WERI-Rb-1 (cell line): ENCODE measurements at regions not wholly inside any gene's neighbourhood (a gene's known extent, or its start where the extent isn't known, plus 50 kb on each side); places are given as distances from the start of the nearest gene placed in this dataset.

ENCODE experiments used
- DNase-seq: peaks from one replicate; pipeline ENCODE4 v3.0.0-alpha.2; 2020
- H3K27ac ChIP-seq: fragments of 250-450 bp; sonication (Bioruptor Pico); 2 replicates; pipeline ENCODE4 v1.5.1; 2020; ENCODE audit warnings: mild to moderate bottlenecking, moderate library complexity
- H3K27me3 ChIP-seq: fragments of 250-450 bp; sonication (Bioruptor Pico); 2 replicates; pipeline ENCODE4 v1.5.1; 2021; ENCODE audit warnings: mild to moderate bottlenecking, low read depth, moderate library complexity; ENCODE audit not compliant: insufficient read depth, severe bottlenecking
- H3K36me3 ChIP-seq: fragments of 250-450 bp; sonication (Bioruptor Pico); 2 replicates; pipeline ENCODE4 v1.5.1; 2020; ENCODE audit warnings: mild to moderate bottlenecking, moderate library complexity
- H3K4me3 ChIP-seq: 2 replicates; pipeline ENCODE4 v1.5.1; 2011; ENCODE audit warnings: low read depth, mild to moderate bottlenecking, control low read depth, low read length
- H3K9me3 ChIP-seq: fragments of 250-450 bp; sonication (Bioruptor Pico); 2 replicates; pipeline ENCODE4 v1.5.1; 2021; ENCODE audit warnings: mild to moderate bottlenecking, moderate library complexity; ENCODE audit not compliant: severe bottlenecking
- TF ChIP-seq, protein P1 (sequence below): IDR thresholded peaks from 2 replicates; pipeline ENCODE4 v1.5.1; 2011; ENCODE audit warnings: low read depth, mild to moderate bottlenecking, control low read depth, inconsistent platforms, low read length

DNA sequence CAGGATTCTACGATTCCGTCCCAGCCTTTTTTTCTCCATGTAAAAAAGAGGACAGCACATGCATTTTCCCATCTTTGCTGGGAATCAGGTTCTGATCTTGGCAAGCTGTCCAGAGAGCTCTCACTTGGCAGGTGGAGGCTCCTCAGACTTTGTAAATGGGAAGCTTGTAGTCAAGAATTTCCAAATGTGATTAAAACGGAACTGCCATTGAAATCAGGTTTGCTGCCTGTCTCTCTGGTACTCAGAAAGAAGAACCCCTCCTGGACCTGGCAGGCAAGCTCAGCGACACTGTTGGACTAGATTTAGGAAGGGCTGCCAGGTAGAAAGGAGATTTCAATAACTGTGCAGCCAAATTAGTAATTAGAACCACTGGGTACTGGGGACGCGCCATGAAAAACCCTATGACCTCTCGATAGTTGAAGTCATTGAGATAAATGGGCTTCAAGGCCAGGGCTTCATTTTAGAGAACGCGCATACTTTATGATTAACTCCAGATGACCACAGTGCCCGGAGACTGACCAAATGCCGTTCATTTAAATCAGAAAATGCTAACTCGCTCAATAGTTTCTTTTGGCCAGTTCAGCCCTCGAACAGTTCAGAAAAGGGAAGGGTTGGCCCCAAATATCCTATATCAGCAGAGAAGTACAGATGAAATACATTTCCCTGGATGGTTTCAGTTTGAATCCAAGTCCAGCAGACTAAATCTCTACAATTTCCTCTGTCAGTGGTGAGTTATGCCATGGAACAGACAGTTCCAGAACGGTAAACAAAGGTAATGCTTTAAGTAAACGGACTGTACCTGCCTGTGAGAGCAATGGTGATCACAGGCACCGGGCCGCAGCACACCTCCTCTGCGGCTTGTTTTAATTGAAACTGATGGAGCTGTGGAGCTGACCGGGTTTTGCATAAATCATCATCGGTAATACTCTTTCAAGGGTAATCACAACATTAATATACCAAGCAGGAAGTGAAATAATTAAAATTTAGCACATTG, 517.4 kb downstream of the RFC3 start:
- no peak for DNase-seq
- Histone ChIP-seq H3K27ac (no peak overlapping the region), H3K27me3 (no peaks in the 10 kb centered on the region), H3K4me3 (no peak overlapping the region), H3K36me3 (no peaks in the 10 kb centered on the region), H3K9me3 (no peaks in the 10 kb centered on the region)
- TF ChIP-seq, protein P1, sequence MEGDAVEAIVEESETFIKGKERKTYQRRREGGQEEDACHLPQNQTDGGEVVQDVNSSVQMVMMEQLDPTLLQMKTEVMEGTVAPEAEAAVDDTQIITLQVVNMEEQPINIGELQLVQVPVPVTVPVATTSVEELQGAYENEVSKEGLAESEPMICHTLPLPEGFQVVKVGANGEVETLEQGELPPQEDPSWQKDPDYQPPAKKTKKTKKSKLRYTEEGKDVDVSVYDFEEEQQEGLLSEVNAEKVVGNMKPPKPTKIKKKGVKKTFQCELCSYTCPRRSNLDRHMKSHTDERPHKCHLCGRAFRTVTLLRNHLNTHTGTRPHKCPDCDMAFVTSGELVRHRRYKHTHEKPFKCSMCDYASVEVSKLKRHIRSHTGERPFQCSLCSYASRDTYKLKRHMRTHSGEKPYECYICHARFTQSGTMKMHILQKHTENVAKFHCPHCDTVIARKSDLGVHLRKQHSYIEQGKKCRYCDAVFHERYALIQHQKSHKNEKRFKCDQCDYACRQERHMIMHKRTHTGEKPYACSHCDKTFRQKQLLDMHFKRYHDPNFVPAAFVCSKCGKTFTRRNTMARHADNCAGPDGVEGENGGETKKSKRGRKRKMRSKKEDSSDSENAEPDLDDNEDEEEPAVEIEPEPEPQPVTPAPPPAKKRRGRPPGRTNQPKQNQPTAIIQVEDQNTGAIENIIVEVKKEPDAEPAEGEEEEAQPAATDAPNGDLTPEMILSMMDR = no peak

DNA sequence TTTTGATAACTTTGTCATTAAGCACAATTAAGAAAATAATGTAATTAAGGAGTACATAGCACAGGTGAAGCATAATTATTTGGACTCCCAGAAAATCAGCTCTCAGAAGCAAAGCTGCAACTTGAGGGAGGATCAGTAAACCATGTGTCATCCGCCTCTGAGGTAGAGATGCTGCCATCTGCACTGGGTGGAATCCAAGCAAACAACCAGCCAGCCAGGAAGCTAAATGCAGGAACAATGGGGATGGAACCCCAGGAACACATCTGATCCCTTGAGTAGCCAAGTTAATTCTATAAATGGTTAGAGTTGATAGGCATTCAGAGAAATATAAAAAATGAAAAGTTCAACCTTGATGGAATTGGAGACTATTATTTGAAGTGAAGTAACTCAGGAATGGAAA, 520.2 kb downstream of the RFC3 start:
- Histone ChIP-seq H3K36me3 (no peaks in the 10 kb centered on the region), H3K9me3 (no peaks in the 10 kb centered on the region), H3K27me3 (no peaks in the 10 kb centered on the region), H3K4me3 (no peak overlapping the region), H3K27ac (no peak overlapping the region)
- no peak for DNase-seq
- TF ChIP-seq, protein P1 = no peak

DNA sequence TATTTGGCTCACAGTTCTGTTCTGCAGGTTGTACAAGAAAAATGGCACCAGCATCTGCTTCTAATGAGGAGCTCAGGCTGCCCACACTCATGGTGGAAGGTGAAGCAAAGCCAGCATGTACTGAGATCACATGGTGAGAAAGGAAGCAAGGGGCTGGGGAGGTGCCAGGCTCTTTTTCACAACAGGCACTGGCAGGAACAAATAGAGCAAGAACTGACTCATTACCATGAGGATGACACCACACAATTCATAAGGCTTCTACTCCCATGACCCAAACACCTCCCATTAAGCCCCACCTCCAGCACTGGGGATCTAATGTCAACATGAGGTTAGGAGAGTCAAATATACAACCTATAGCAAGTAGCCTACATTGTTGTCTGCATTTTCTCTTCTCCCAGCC, 522.6 kb downstream of the RFC3 start:
- TF ChIP-seq, protein P1 = no peak
- Histone ChIP-seq H3K27me3 (no peaks in the 10 kb centered on the region), H3K9me3 (no peaks in the 10 kb centered on the region), H3K27ac (no peak overlapping the region), H3K36me3 (no peaks in the 10 kb centered on the region), H3K4me3 (no peak overlapping the region)
- no peak for DNase-seq

DNA sequence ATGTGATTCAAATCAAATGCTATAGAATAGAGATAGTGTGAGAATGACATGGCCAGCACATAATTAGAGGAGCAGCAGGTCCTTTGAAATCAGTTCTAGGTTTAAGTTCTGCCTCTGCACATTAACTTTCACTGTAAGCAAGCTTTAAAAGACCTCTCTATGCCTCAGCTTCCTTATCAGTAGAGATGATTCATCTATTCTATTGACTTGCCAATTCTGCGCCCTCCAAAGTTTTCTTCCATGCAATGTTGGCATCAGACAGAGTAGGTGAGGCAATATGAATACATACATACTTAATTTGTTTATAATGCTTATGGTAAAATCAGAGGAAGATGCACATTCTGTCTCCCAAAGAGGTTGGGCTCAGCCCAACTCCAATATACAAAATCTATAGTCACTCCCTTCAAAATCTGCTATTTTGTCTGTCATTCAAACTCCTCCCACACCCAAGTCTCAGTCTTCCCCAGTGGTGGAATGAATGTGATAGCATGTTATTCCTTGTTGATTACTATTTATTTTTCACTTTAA, 525.5 kb downstream of the RFC3 start:
- H3K9me3 ChIP-seq = no peaks in the 10 kb centered on the region
- H3K4me3 ChIP-seq = no peak overlapping the region
- no peak overlapping the region for H3K27ac ChIP-seq
- H3K27me3 ChIP-seq = no peaks in the 10 kb centered on the region
- H3K36me3 ChIP-seq = no peaks in the 10 kb centered on the region
- DNase-seq = no peak
- TF ChIP-seq, protein P1 = no peak

DNA sequence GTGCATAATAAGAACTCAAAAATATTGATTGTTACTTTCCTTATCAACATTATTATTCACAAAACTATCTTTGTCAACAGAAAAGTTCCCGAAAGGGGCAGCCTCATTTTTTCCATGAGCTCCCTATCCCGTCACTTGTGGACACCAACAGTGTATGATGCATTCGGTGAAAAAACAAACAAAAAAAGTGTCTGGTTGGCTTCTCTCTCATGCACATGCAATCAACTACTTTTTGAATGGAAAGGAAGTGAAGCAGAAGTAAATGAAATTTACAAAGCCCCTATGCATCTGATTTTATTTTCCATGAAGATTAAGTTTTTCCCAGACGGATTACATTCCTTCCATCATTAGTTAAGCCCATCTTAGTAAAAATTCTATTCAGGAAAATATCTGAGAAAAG, 526.9 kb downstream of the RFC3 start:
- no peak for DNase-seq
- H3K9me3 ChIP-seq = no peaks in the 10 kb centered on the region
- H3K27me3 ChIP-seq = no peaks in the 10 kb centered on the region

More for the DNA sequence above, 526.9 kb downstream of the RFC3 start:
- no peak overlapping the region for H3K4me3 ChIP-seq
- no peaks in the 10 kb centered on the region for H3K36me3 ChIP-seq
- H3K27ac ChIP-seq = no peak overlapping the region
- TF ChIP-seq, protein P1 = no peak
